Stimulated activated CD4-positive, alpha-beta T cell treated with anti-CD3 and anti-CD28 coated beads, Interleukin-15, amount 100 ng/mL, for 48 hours (primary cell): ENCODE measurements at regions not wholly inside any gene's neighbourhood (a gene's known extent, or its start where the extent isn't known, plus 50 kb on each side); places are given as distances from the start of the nearest gene placed in this dataset.
"Not testable (repeated sequence)": the region's sequence is repeated elsewhere in the genome, so short reads cannot be mapped to it uniquely, and the experiment has no call there.

Source experiments
- DNase-seq, 2 donors: peaks; one replicate each; pipeline ENCODE4 v3.0.0-alpha.2; 2020; ENCODE audit warnings: low read depth in 2 of 2

GRCh38 chr1:79974659-79975058 lies 968.1 kb upstream of the ADGRL4 start:
- DNase-seq: no peak

- no peak for DNase-seq
Observed at GRCh38 chr1:79969886-79970285, 963.4 kb upstream of the ADGRL4 start.

- no peak for DNase-seq
Observed at GRCh38 chr1:79966438-79966837, 959.9 kb upstream of the ADGRL4 start.

- DNase-seq: no peak
Observed at GRCh38 chr1:79959635-79960034, 953.1 kb upstream of the ADGRL4 start.

- DNase-seq: no peak
Observed at GRCh38 chr1:79955966-79956365, 949.4 kb upstream of the ADGRL4 start.

- no peak for DNase-seq
Observed at GRCh38 chr1:79950511-79950910, 944.0 kb upstream of the ADGRL4 start.

GRCh38 chr1:79945391-79945790 lies 938.9 kb upstream of the ADGRL4 start:
- no peak for DNase-seq

- no peak for DNase-seq
Observed at GRCh38 chr1:79929356-79929755, 922.8 kb upstream of the ADGRL4 start.

GRCh38 chr1:79928901-79929300 lies 922.4 kb upstream of the ADGRL4 start:
- DNase-seq: no peak

- DNase-seq: no peak
Observed at GRCh38 chr1:79920960-79921669, 914.6 kb upstream of the ADGRL4 start.

GRCh38 chr1:79914896-79915295 lies 908.4 kb upstream of the ADGRL4 start:
- DNase-seq: no peak

GRCh38 chr1:79912813-79913212 lies 906.3 kb upstream of the ADGRL4 start:
- DNase-seq: no peak

GRCh38 chr1:79903321-79903720 lies 896.8 kb upstream of the ADGRL4 start:
- no peak for DNase-seq

GRCh38 chr1:79902418-79902817 lies 895.9 kb upstream of the ADGRL4 start:
- no peak for DNase-seq

- DNase-seq: no peak
Observed at GRCh38 chr1:79899914-79900313, 893.4 kb upstream of the ADGRL4 start.

- no peak for DNase-seq
Observed at GRCh38 chr1:79896140-79896539, 889.6 kb upstream of the ADGRL4 start.

GRCh38 chr1:79895573-79895972 lies 889.0 kb upstream of the ADGRL4 start:
- no peak for DNase-seq

- not testable (repeated sequence) for DNase-seq
Observed at GRCh38 chr1:79894129-79894528, 887.6 kb upstream of the ADGRL4 start.

GRCh38 chr1:79887059-79887458 lies 880.5 kb upstream of the ADGRL4 start:
- DNase-seq: no peak

GRCh38 chr1:79885101-79885500 lies 878.6 kb upstream of the ADGRL4 start:
- DNase-seq: no peak

- DNase-seq: no peak
Observed at GRCh38 chr1:79877086-79877485, 870.6 kb upstream of the ADGRL4 start.

GRCh38 chr1:79875187-79875586 lies 868.7 kb upstream of the ADGRL4 start:
- no peak for DNase-seq

GRCh38 chr1:79874289-79874688 lies 867.8 kb upstream of the ADGRL4 start:
- DNase-seq: no peak
